ENCODE measurements at regions not wholly inside any gene's neighbourhood (a gene's known extent, or its start where the extent isn't known, plus 50 kb on each side); places are given as distances from the start of the nearest gene placed in this dataset.

DNA sequence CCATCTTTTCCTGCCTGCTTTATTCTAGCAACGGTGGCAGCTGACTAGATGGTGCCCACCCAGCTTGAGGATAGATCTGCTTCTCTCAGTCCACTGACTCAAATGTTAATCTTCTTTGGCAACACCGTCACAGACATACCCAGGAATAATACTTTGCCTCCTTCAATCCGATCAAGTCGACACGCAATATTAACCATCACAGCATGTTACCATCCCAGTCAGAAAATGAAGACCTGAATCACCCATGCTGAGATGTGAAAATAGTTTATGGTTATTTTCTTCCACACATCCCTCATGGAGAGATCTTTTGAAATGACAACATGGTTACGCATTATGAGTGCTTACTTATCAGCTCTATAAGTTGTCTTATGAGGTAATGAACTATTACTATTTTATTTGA, 392.8 kb downstream of the SEC23A start:
- no peak for FAIRE-seq
- Histone ChIP-seq H3K27me3 (ENCODE audit: control insufficient read depth, insufficient read depth, low read length) (no peaks in the 10 kb centered on the region), H3K36me3 (ENCODE audit: control insufficient read depth in 2 of 3, insufficient read depth in 3 of 3, low read length in 3 of 3) (no peaks in the 10 kb centered on the region), H3K27ac (ENCODE audit: low read depth in 2 of 2, low read length in 2 of 2) (no peak overlapping the region), H3K4me1 (ENCODE audit: control insufficient read depth in 2 of 3, insufficient read depth in 2 of 3, low read depth in 1 of 3, low read length in 3 of 3) (no peaks in the 10 kb centered on the region), H3K9ac (ENCODE audit: low read length in 3 of 3) (no peak overlapping the region), H3K9me3 (ENCODE audit: control insufficient read depth in 2 of 3, insufficient read depth in 1 of 3, low read length in 3 of 3) (no peaks in the 10 kb centered on the region), H3K4me3 (ENCODE audit: low read length in 3 of 3) (no peak overlapping the region)
- TF ChIP-seq, protein P1, sequence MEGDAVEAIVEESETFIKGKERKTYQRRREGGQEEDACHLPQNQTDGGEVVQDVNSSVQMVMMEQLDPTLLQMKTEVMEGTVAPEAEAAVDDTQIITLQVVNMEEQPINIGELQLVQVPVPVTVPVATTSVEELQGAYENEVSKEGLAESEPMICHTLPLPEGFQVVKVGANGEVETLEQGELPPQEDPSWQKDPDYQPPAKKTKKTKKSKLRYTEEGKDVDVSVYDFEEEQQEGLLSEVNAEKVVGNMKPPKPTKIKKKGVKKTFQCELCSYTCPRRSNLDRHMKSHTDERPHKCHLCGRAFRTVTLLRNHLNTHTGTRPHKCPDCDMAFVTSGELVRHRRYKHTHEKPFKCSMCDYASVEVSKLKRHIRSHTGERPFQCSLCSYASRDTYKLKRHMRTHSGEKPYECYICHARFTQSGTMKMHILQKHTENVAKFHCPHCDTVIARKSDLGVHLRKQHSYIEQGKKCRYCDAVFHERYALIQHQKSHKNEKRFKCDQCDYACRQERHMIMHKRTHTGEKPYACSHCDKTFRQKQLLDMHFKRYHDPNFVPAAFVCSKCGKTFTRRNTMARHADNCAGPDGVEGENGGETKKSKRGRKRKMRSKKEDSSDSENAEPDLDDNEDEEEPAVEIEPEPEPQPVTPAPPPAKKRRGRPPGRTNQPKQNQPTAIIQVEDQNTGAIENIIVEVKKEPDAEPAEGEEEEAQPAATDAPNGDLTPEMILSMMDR (IDR thresholded peaks at IDR 0.05; ENCODE audit: borderline replicate concordance, extremely low read depth, insufficient read depth): no peak
- no peak for DNase-seq
- intact Hi-C loops (cut with DNase I): no loop called here

DNA sequence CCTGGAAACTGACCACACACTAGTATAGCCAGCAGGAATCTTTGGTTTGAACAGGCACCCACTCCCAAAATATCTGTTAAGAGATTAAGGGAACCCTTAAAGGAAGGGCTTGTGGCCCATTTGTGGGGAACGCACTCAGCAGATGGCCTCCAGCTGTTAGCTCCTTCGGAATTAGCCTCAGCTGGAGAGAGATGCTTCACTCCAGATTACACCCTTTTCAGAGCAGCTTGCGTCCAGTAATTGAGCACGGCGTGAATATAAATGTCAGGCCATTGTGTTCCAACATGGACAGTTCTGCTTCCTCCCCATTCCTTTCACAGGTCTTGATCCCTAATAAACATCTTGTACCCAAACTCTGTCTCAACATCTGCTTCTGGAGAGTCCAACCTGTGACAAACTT, 397.8 kb downstream of the SEC23A start:
- Histone ChIP-seq H3K27ac (ENCODE audit: low read depth in 2 of 2, low read length in 2 of 2) (no peak overlapping the region), H3K4me1 (ENCODE audit: control insufficient read depth in 2 of 3, insufficient read depth in 2 of 3, low read depth in 1 of 3, low read length in 3 of 3) (no peaks in the 10 kb centered on the region), H3K4me3 (ENCODE audit: low read length in 3 of 3) (no peak overlapping the region), H3K9me3 (ENCODE audit: control insufficient read depth in 2 of 3, insufficient read depth in 1 of 3, low read length in 3 of 3) (no peaks in the 10 kb centered on the region), H3K9ac (ENCODE audit: low read length in 3 of 3) (no peak overlapping the region), H3K27me3 (ENCODE audit: control insufficient read depth, insufficient read depth, low read length) (no peaks in the 10 kb centered on the region), H3K36me3 (ENCODE audit: control insufficient read depth in 2 of 3, insufficient read depth in 3 of 3, low read length in 3 of 3) (no peaks in the 10 kb centered on the region)
- DNase-seq (no peak), FAIRE-seq (no peak)
- intact Hi-C loops (cut with DNase I): no loop called here
- TF ChIP-seq, protein P1 (IDR thresholded peaks at IDR 0.05; ENCODE audit: borderline replicate concordance, extremely low read depth, insufficient read depth): no peak

DNA sequence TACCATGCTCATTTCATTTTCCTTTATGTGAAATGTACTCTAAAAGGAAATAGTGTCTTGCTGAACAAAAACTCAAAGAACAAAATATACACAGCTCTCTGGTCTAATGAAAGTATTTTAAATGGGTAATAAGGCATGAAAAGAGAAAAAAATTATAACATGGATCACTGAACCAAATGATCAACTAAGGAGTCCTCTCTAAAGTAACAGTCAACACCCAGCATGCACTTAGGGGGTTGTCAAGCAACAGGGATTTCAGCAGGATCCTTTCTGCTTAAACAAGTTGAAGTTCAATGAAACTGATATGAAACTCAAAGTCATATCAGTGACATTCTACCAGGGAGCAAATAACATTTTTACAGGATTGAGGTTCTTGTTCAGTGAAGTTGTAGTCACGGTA, 398.8 kb downstream of the SEC23A start:
- no peak for FAIRE-seq

DNA sequence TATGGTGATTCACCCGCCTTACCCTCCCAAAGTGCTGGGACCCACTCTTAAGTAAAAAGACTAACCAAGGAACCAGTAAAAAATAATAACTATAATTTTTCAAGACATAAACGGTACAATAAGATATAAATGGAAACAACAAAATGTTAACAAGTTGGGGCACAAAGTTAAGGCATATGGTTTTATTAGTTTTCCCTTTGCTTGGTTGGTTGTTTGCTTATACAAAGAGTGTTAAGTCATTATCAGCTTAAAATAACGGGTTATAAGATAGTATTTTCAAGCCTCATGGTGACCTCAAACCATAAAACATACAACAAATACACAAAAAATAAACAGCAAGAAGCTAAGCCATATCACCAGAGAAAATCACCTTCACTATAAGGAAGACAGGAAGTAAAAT, 406.1 kb downstream of the SEC23A start:
- H3K36me3 ChIP-seq (ENCODE audit: control insufficient read depth in 2 of 3, insufficient read depth in 3 of 3, low read length in 3 of 3): no peaks in the 10 kb centered on the region
- intact Hi-C loops (cut with DNase I): no loop called here
- FAIRE-seq (no peak), DNase-seq (no peak)
- H3K4me1 ChIP-seq (ENCODE audit: control insufficient read depth in 2 of 3, insufficient read depth in 2 of 3, low read depth in 1 of 3, low read length in 3 of 3): no peaks in the 10 kb centered on the region
- H3K27ac ChIP-seq (ENCODE audit: low read depth in 2 of 2, low read length in 2 of 2): no peak overlapping the region
- H3K9me3 ChIP-seq (ENCODE audit: control insufficient read depth in 2 of 3, insufficient read depth in 1 of 3, low read length in 3 of 3): peaks cover 0 to 2% (median 0%) of the 10 kb centered on the region in 3 donors
- no peak overlapping the region for H3K9ac ChIP-seq (ENCODE audit: low read length in 3 of 3)
- H3K4me3 ChIP-seq (ENCODE audit: low read length in 3 of 3): no peak overlapping the region
- TF ChIP-seq, protein P1 (IDR thresholded peaks at IDR 0.05; ENCODE audit: borderline replicate concordance, extremely low read depth, insufficient read depth): no peak
- H3K27me3 ChIP-seq (ENCODE audit: control insufficient read depth, insufficient read depth, low read length): no peaks in the 10 kb centered on the region

More for the DNA sequence above, 398.8 kb downstream of the SEC23A start:
- TF ChIP-seq, protein P1 (IDR thresholded peaks at IDR 0.05; ENCODE audit: borderline replicate concordance, extremely low read depth, insufficient read depth): no peak
- Histone ChIP-seq H3K27ac (ENCODE audit: low read depth in 2 of 2, low read length in 2 of 2) (no peak overlapping the region), H3K4me3 (ENCODE audit: low read length in 3 of 3) (no peak overlapping the region), H3K4me1 (ENCODE audit: control insufficient read depth in 2 of 3, insufficient read depth in 2 of 3, low read depth in 1 of 3, low read length in 3 of 3) (no peaks in the 10 kb centered on the region), H3K36me3 (ENCODE audit: control insufficient read depth in 2 of 3, insufficient read depth in 3 of 3, low read length in 3 of 3) (no peaks in the 10 kb centered on the region), H3K9ac (ENCODE audit: low read length in 3 of 3) (no peak overlapping the region), H3K9me3 (ENCODE audit: control insufficient read depth in 2 of 3, insufficient read depth in 1 of 3, low read length in 3 of 3) (no peaks in the 10 kb centered on the region), H3K27me3 (ENCODE audit: control insufficient read depth, insufficient read depth, low read length) (no peaks in the 10 kb centered on the region)
- intact Hi-C loops (cut with DNase I): no loop called here
- DNase-seq: no peak
